Left ventricle myocardium inferior (tissue), 1 donor: ENCODE measurements at regions not wholly inside any gene's neighbourhood (a gene's known extent, or its start where the extent isn't known, plus 50 kb on each side); places are given as distances from the start of the nearest gene placed in this dataset.
"Not testable (repeated sequence)": the region's sequence is repeated elsewhere in the genome, so short reads cannot be mapped to it uniquely, and the experiment has no call there.

Experiments used
- DNase-seq: peaks from one replicate; pipeline ENCODE4 v3.0.0-alpha.2; 2020
- H3K27ac ChIP-seq: fragments of 200-600 bp; replicated peaks from 2 replicates; pipeline ENCODE4 v1.8.0; 2021
- H3K27me3 ChIP-seq: fragments of 200-600 bp; 2 replicates; pipeline ENCODE4 v1.8.0; 2021; ENCODE audit warnings: low read depth
- H3K36me3 ChIP-seq: fragments of 200-600 bp; 2 replicates; pipeline ENCODE4 v1.8.0; 2021
- H3K4me1 ChIP-seq: fragments of 200-600 bp; 2 replicates; pipeline ENCODE4 v1.8.0; 2021
- H3K4me3 ChIP-seq: fragments of 200-600 bp; 2 replicates; pipeline ENCODE4 v1.8.0; 2021; ENCODE audit warnings: mild to moderate bottlenecking, moderate library complexity
- H3K9me3 ChIP-seq: fragments of 200-600 bp; replicated peaks from 2 replicates; pipeline ENCODE4 v1.8.0; 2021
- intact Hi-C: fragments of 100-400 bp; cut with micrococcal nuclease; formaldehyde crosslinking; loops from one replicate; pipeline ENCODE4 v1.11.0; 2022
- TF ChIP-seq, protein P1 (sequence below): fragments of 200-600 bp; IDR thresholded peaks from 2 replicates; pipeline ENCODE4 v1.8.0; 2021; ENCODE audit warnings: antibody characterized with exemption, mild to moderate bottlenecking, borderline replicate concordance
- donor health status: DM: no; HTN: yes; CAD: no; lungs with severe emphysema.

DNA sequence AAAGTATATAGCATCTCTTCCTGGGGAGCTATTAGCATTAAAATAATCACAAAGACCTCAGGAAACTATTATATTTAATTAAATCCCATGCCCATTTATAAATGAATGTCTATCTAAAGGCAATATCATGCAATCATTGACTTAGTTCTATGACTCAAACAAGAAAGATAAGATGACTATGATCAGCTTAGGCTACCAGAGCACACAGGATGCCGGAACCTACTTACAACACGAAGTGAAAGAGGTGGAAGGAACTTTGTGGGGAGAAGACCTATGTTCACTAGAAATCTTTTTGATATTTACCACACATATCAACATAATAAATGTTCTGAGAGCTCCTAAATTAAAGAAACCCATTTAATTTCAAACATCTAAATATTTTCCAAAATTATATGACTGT, 344.2 kb upstream of the CYLC2 start:
- Histone ChIP-seq H3K36me3 (no peaks in the 10 kb centered on the region), H3K27me3 (no peaks in the 10 kb centered on the region), H3K4me3 (no peak overlapping the region), H3K4me1 (no peaks in the 10 kb centered on the region), H3K27ac (no peak overlapping the region), H3K9me3 (no peaks in the 10 kb centered on the region)
- intact Hi-C loops: no loop called here
- TF ChIP-seq, protein P1, sequence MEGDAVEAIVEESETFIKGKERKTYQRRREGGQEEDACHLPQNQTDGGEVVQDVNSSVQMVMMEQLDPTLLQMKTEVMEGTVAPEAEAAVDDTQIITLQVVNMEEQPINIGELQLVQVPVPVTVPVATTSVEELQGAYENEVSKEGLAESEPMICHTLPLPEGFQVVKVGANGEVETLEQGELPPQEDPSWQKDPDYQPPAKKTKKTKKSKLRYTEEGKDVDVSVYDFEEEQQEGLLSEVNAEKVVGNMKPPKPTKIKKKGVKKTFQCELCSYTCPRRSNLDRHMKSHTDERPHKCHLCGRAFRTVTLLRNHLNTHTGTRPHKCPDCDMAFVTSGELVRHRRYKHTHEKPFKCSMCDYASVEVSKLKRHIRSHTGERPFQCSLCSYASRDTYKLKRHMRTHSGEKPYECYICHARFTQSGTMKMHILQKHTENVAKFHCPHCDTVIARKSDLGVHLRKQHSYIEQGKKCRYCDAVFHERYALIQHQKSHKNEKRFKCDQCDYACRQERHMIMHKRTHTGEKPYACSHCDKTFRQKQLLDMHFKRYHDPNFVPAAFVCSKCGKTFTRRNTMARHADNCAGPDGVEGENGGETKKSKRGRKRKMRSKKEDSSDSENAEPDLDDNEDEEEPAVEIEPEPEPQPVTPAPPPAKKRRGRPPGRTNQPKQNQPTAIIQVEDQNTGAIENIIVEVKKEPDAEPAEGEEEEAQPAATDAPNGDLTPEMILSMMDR: no peak
- no peak for DNase-seq

DNA sequence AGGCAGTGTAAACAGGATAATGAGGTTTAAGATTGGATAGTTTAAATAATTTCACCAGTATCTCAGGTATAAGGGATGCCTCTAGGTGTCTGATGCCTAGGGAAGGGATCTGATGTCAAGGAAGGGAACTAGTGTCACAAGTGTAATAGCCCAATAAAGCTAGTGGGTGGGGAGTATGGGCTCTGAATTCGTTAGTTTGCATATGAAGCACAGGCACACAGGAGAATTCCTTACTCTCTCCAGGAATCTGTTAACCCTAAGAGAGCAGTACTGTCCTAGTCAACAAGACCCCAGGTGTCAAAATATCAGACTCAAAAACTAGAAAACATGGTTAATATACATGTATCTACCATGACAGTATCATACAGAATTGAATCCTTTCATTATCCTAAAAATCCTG, 352.5 kb upstream of the CYLC2 start:
- Histone ChIP-seq H3K36me3 (no peaks in the 10 kb centered on the region), H3K4me1 (no peaks in the 10 kb centered on the region), H3K9me3 (no peaks in the 10 kb centered on the region), H3K27me3 (no peaks in the 10 kb centered on the region), H3K27ac (no peak overlapping the region), H3K4me3 (no peak overlapping the region)
- TF ChIP-seq, protein P1: no peak
- DNase-seq: no peak
- intact Hi-C loops: no loop called here

DNA sequence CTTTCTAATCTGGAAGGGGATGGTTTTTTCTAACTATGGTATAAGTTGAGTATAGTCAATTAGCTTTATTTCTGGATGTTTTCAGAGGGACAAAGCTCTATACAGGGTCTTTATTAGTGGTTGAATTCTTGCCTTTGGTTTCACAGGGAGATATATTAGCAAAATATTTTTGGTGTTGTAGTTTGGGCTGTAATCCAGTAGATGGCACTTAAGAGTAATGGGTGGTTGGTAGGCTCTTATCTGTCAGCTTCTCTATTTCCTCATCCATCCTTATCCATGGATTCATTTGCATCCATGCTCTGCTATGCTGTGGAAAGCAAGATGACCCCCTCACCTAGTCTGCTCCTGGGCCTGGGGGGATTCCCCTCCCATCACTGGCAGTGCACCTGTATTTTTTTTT, 363.6 kb upstream of the CYLC2 start:
- intact Hi-C loops: no loop called here
- H3K27me3 ChIP-seq: no peaks in the 10 kb centered on the region
- H3K4me1 ChIP-seq: no peaks in the 10 kb centered on the region
- no peak for DNase-seq
- no peak overlapping the region for H3K4me3 ChIP-seq
- no peak overlapping the region for H3K27ac ChIP-seq
- H3K36me3 ChIP-seq: no peaks in the 10 kb centered on the region
- peaks cover 48% of the 10 kb centered on the region for H3K9me3 ChIP-seq
- TF ChIP-seq, protein P1: no peak

DNA sequence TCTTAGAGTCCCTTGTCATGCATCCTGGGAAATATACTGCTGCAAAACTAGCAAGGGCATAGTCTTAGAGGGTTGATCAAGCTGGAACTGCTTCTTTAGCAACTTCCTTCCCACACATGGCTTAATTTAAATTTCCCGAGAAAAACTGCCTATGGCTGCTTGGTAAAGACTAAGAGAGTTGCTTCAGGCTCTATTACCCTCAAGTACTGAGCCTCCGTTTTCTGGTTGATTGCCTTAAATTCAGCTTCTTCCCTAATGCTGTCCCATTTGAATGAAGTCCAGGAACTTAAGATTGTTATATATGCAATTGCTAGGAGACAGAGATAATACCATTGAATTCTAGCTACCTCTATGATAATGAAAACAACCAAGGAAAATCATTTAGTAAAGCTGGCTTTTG, 385.7 kb upstream of the CYLC2 start:
- H3K27me3 ChIP-seq: no peaks in the 10 kb centered on the region
- H3K9me3 ChIP-seq: peaks cover 13% of the 10 kb centered on the region
- intact Hi-C loops: no loop called here
- no peaks in the 10 kb centered on the region for H3K4me1 ChIP-seq
- H3K27ac ChIP-seq: no peak overlapping the region
- H3K4me3 ChIP-seq: no peak overlapping the region
- H3K36me3 ChIP-seq: no peaks in the 10 kb centered on the region
- no peak for DNase-seq
- TF ChIP-seq, protein P1: no peak

DNA sequence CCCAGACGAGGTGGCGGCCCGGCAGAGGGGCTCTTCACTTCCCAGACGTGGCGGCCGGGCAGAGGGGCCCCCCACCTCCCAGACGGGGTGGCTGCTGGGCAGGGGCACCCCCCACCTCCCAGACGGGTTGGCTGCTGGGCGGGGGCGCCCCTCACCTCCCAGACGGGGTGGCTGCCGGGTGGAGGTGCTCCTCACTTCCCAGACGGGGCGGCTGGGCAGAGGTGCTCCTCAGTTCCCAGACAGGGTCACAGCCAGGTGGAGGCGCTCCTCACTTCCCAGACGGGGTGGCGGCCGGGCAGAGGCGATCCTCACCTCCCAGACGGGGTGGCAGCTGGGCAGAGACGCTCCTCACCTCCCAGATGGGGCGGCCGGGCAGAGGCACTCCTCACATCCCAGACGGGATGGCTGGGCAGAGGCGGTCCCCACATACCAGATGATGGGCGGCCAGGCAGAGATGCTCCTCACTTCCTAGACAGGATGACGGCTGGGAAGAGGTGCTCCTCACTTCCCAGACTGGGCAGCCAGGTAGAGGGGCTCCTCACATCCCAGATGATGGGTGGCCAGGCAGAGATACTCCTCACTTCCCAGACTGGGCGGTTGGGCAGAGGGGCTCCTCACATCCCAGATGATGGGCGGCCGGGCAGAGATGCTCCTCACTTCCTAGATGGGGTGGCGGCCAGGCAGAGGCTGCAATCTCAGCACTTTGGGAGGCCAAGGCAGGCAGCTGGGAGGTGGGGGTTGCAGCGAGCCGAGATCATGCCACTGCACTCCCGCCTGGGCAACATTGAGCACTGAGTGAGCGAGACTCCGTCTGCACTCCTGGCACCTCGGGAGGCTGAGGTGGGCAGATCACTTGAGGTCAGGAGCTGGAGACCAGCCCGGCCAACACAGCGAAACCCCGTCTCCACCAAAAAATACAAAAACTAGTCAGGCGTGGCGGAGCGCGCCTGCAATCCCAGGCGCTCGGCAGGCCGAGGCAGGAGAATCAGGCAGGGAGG, 391.6 kb upstream of the CYLC2 start:
- not testable (repeated sequence) for H3K36me3 ChIP-seq, DNase-seq

DNA sequence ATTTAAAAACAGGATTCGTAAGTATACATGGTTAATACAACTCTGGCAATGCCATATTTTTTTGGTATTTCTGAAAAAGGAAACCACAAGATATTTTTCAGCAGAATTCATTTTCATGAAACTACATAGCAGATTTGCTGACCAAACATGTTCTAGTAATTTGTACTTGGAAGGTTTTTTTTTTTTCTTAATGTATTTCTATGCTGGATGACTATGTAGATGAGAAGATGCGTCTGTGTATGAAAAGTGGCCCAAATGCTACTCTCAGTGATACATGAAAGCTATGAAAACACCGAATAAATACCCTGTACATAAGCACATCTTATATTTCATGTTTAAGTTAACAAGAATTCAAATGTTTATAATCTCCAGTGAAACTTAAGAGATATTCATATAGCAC, 400.9 kb upstream of the CYLC2 start:
- TF ChIP-seq, protein P1: no peak
- Histone ChIP-seq H3K4me1 (no peaks in the 10 kb centered on the region), H3K4me3 (no peak overlapping the region), H3K27me3 (no peaks in the 10 kb centered on the region), H3K27ac (no peak overlapping the region), H3K9me3 (peaks cover 10% of the 10 kb centered on the region), H3K36me3 (no peaks in the 10 kb centered on the region)
- no peak for DNase-seq
- intact Hi-C loops: no loop called here

More for the DNA sequence above, 391.6 kb upstream of the CYLC2 start:
- not testable (repeated sequence) for H3K4me3 ChIP-seq, H3K27me3 ChIP-seq, H3K27ac ChIP-seq, H3K4me1 ChIP-seq
- intact Hi-C loops: loop anchor here (5.0 kb wide), 1 partner anchor 136 kb away; no protein-coding TSS in a partner anchor
- peaks cover 66% of the 10 kb centered on the region for H3K9me3 ChIP-seq
